ENCODE measurements at regions not wholly inside any gene's neighbourhood (a gene's known extent, or its start where the extent isn't known, plus 50 kb on each side); places are given as distances from the start of the nearest gene placed in this dataset.

GRCh38 chr13:28566891-28567290, 72.0 kb upstream of the FLT1 start:
- Histone ChIP-seq H4K20me1 (no peaks in the 10 kb centered on the region), H3K9ac (no peak overlapping the region), H3K4me1 (peaks cover 0 to 9% (median 0%) of the 10 kb centered on the region in 10 experiments; a peak in 5 of 20 replicates), H3K4me2 (no peak overlapping the region), H3K9me3 (replicated peaks in 1 of 11) (no peaks in the 10 kb centered on the region), H3K4me3 (no peak overlapping the region), H3K27ac (no peak overlapping the region), H3K27me3 (no peaks in the 10 kb centered on the region), H3K36me3 (no peaks in the 10 kb centered on the region)
- TF ChIP-seq Cebpa-rat (IDR thresholded peaks at IDR 0.05) = no peak

DNA sequence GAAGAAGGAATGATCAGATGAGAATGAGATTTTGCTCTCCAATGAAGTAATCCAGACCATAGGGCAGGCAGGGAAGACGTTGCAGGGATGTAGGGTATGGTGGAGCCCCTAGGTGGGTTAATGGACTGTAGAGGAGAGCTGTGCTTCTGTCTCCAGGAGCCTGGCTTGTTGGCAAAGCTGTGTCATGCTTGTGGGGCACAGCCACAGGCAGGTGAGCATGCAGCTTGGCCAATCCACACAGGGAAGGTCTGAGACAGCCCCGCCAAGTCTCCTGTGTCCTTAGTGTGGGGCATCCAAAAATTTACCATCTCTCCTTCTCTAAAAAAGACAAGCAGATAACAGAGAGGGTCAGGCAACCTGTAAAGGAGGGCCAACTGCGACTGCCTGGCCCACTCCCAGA, 71.4 kb upstream of the FLT1 start:
- Histone ChIP-seq H3K27ac (no peak overlapping the region), H3K36me3 (no peaks in the 10 kb centered on the region)
- no peak for TF ChIP-seq Cebpa-rat (IDR thresholded peaks at IDR 0.05)

DNA sequence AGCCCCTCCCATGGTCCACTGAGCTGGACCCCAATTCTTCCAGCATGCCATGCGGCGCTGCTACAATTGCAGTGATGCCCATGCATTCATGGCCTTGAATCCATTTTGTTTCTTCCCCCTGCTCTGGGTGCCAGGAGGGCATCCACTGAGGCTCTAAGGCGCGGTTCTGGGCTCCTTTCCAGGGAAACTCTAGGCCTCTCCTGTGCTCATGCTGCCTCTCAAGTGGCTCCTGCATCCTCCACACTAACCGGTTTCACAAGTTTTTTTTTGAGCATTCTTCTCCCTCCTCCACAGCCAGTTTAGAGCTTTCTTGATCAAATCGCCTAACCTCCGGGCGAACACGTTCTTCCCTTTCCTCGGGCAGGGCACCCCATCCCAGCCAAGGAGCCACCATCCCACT, 69.1 kb upstream of the FLT1 start:
- Histone ChIP-seq H3K9me3 (replicated peaks in 1 of 11) (peaks cover 0 to 5% (median 0%) of the 10 kb centered on the region in 11 experiments; a peak in 1 of 22 replicates), H3K9ac (no peak overlapping the region), H4K20me1 (no peaks in the 10 kb centered on the region), H3K27me3 (no peaks in the 10 kb centered on the region), H3K36me3 (no peaks in the 10 kb centered on the region), H3K27ac (no peak overlapping the region), H3K4me2 (no peak overlapping the region), H3K4me1 (no peaks in the 10 kb centered on the region), H3K4me3 (no peak overlapping the region)
- no peak for TF ChIP-seq Cebpa-rat (IDR thresholded peaks at IDR 0.05)

More for the DNA sequence above, 71.4 kb upstream of the FLT1 start:
- no peak overlapping the region for H3K4me3 ChIP-seq
- H3K9ac ChIP-seq = no peak overlapping the region
- H3K27me3 ChIP-seq = no peaks in the 10 kb centered on the region
- H4K20me1 ChIP-seq = no peaks in the 10 kb centered on the region
- H3K9me3 ChIP-seq (replicated peaks in 1 of 11) = no peaks in the 10 kb centered on the region; a peak in 1 of 22 replicates
- no peak overlapping the region for H3K4me2 ChIP-seq
- peaks cover 0 to 9% (median 0%) of the 10 kb centered on the region in 10 experiments; a peak in 5 of 20 replicates for H3K4me1 ChIP-seq

GRCh38 chr13:28563609-28564008, 68.7 kb upstream of the FLT1 start:
- H3K27me3 ChIP-seq = no peaks in the 10 kb centered on the region
- peaks cover 0 to 5% (median 0%) of the 10 kb centered on the region in 11 experiments; a peak in 1 of 22 replicates for H3K9me3 ChIP-seq (replicated peaks in 1 of 11)
- H4K20me1 ChIP-seq = no peaks in the 10 kb centered on the region
- no peak overlapping the region for H3K27ac ChIP-seq
- no peak overlapping the region for H3K4me2 ChIP-seq
- TF ChIP-seq Cebpa-rat (IDR thresholded peaks at IDR 0.05) = no peak
- peaks cover 0 to under 1% (median 0%) of the 10 kb centered on the region in 10 experiments; a peak in 1 of 20 replicates for H3K4me1 ChIP-seq
- no peaks in the 10 kb centered on the region for H3K36me3 ChIP-seq
- H3K9ac ChIP-seq = no peak overlapping the region
- H3K4me3 ChIP-seq = no peak overlapping the region

DNA sequence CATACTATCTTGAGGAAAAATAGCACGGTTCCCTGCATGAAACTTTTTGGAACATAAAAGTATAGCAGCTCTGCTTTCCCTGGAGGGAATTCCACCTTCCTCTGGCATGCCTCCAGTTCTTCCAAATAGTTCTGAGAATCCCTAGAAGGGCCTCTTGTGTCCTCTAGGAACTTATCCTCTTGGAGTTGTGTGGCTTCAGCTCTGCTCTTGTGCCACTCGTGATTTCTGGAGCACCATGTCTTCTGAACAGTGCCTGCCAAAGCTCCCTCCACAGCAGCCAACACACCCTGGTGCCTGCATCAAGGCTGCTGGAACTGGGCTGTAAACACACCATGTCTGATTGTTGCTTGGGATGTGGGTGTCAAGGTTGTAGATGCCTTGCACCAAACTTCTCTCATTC, 65.7 kb upstream of the FLT1 start:
- Histone ChIP-seq H3K4me1 (peaks cover 0 to 11% (median 2%) of the 10 kb centered on the region in 10 experiments; a peak in 6 of 20 replicates), H3K4me3 (no peak overlapping the region), H3K9ac (no peak overlapping the region), H3K27me3 (no peaks in the 10 kb centered on the region), H3K9me3 (replicated peaks in 1 of 11) (peaks cover 0 to 5% (median 0%) of the 10 kb centered on the region in 11 experiments; a peak in 1 of 22 replicates), H3K4me2 (no peak overlapping the region), H3K36me3 (no peaks in the 10 kb centered on the region), H3K27ac (no peak overlapping the region), H4K20me1 (no peaks in the 10 kb centered on the region)
- TF ChIP-seq Cebpa-rat (IDR thresholded peaks at IDR 0.05) = no peak

DNA sequence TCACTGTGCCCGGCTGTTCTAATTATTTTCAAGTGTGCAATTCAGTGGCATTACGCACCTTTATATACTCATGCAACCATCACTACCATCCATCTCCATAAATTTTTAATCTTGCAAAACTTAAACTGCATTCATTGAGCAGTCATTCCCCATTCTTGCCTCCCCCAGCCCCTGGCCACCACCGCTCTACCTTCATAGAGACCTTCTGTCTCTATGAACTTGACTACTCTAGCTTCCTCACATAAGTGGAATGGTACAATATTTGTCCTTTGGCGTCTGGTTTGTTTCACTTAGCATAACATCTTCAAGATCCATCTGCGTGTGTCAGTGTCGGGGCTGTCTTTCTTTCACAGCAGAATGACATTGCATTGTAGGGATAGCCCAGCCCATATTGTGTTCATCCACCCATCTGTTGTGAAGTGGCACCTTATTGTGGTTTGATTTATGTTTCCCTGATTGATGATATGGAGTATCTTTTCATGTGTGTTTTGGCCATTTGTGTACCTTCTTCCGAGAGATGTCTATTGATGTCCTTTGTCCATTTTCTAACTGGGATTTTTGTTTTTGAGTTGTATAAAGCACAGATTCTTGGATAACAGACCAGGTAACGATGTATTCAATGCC, 64.8 kb upstream of the FLT1 start:
- Histone ChIP-seq H3K4me2 (no peak overlapping the region), H3K27ac (no peak overlapping the region), H4K20me1 (no peaks in the 10 kb centered on the region), H3K36me3 (no peaks in the 10 kb centered on the region), H3K9me3 (replicated peaks in 1 of 11) (peaks cover 0 to 5% (median 0%) of the 10 kb centered on the region in 11 experiments; a peak in 1 of 22 replicates), H3K27me3 (no peaks in the 10 kb centered on the region), H3K9ac (no peak overlapping the region), H3K4me1 (peaks cover 0 to 11% (median 2%) of the 10 kb centered on the region in 10 experiments; a peak in 6 of 20 replicates), H3K4me3 (no peak overlapping the region)
- no peak for TF ChIP-seq Cebpa-rat (IDR thresholded peaks at IDR 0.05)

DNA sequence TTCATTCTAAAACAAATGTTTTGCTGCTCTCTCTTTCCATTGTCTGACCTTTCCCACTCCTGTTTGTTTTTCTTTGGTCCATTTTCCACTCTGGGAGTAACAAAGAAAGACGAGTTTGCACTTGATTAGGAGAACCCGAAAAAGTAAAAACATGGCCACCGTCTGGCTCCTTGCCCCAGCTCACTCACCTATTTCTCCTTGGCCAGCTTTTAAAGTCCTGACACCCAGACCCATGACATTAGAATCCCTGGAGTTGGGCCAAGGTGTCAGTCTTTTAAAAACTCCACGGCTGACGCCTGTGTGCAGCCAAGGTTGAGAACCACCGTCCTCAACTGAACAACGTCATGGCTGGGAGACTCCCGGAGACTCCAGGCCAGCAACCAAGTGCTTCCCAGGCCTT, 63.6 kb upstream of the FLT1 start:
- no peak for TF ChIP-seq Cebpa-rat (IDR thresholded peaks at IDR 0.05)
- Histone ChIP-seq H3K27me3 (no peaks in the 10 kb centered on the region), H3K4me2 (no peak overlapping the region), H3K9ac (no peak overlapping the region), H3K4me1 (peaks cover 0 to 11% (median 2%) of the 10 kb centered on the region in 10 experiments; a peak in 6 of 20 replicates), H3K9me3 (replicated peaks in 1 of 11) (peaks cover 0 to 5% (median 0%) of the 10 kb centered on the region in 11 experiments; a peak in 1 of 22 replicates), H4K20me1 (no peaks in the 10 kb centered on the region), H3K27ac (no peak overlapping the region), H3K4me3 (no peak overlapping the region), H3K36me3 (no peaks in the 10 kb centered on the region)

- Histone ChIP-seq H3K4me1 (peaks cover 0 to 11% (median 2%) of the 10 kb centered on the region in 10 experiments; a peak in 6 of 20 replicates), H3K4me3 (no peak overlapping the region), H3K9ac (no peak overlapping the region), H3K36me3 (no peaks in the 10 kb centered on the region), H3K27ac (no peak overlapping the region), H3K4me2 (peak overlapping the region in 4 of 11 experiments; percentile 4 to 37 (median 8); a peak in 2 of 22 replicates), H3K27me3 (no peaks in the 10 kb centered on the region), H3K9me3 (replicated peaks in 1 of 11) (peaks cover 0 to 5% (median 0%) of the 10 kb centered on the region in 11 experiments; a peak in 1 of 22 replicates), H4K20me1 (no peaks in the 10 kb centered on the region)
- TF ChIP-seq Cebpa-rat (IDR thresholded peaks at IDR 0.05) = no peak
These were observed 63.0 kb upstream of the FLT1 start for GRCh38 chr13:28557725-28558520.

DNA sequence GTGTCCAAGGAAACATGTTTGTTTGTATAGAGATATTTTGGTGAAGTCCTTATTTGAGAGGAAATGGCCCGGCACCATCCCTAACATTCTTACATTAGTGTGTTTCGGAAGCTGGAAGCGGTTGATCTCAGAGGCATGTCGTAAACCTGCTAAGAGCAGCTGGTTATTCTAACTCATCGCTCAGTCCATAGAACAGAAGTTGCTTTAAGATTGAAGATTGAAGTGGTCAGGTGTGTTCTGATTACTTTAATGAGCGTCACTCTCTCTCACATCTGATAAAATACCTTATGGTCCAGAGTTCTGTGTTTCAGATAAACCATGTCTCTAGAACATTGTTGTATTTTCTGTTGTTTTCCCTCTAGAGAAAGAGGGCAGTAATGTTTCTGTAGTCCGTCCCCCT, 60.2 kb upstream of the FLT1 start:
- Histone ChIP-seq H3K9me3 (replicated peaks in 1 of 11) (no peaks in the 10 kb centered on the region), H3K36me3 (no peaks in the 10 kb centered on the region), H3K4me1 (peaks cover 0 to 11% (median 2%) of the 10 kb centered on the region in 10 experiments; a peak in 6 of 20 replicates), H3K27ac (no peak overlapping the region), H3K4me3 (no peak overlapping the region), H4K20me1 (no peaks in the 10 kb centered on the region), H3K4me2 (no peak overlapping the region), H3K27me3 (no peaks in the 10 kb centered on the region), H3K9ac (no peak overlapping the region)
- TF ChIP-seq Cebpa-rat (IDR thresholded peaks at IDR 0.05) = no peak
